ENCODE measurements at regions not wholly inside any gene's neighbourhood (a gene's known extent, or its start where the extent isn't known, plus 50 kb on each side); places are given as distances from the start of the nearest gene placed in this dataset.
"Not testable (repeated sequence)": the region's sequence is repeated elsewhere in the genome, so short reads cannot be mapped to it uniquely, and the experiment has no call there.

- DNase-seq: no peak
Measured at GRCh38 chr9:135410831-135411473, 68.6 kb upstream of the PPP1R26 start.

GRCh38 chr9:135411605-135412004, 68.0 kb upstream of the PPP1R26 start:
- not testable (repeated sequence) for DNase-seq

- DNase-seq: peak in 1 of 2 donors; percentile 44
Measured at GRCh38 chr9:135412315-135413085, 67.1 kb upstream of the PPP1R26 start.

GRCh38 chr9:135413086-135413375, 66.6 kb upstream of the PPP1R26 start:
- DNase-seq: no peak

- DNase-seq: no peak
Measured at GRCh38 chr9:135413461-135413860, 66.1 kb upstream of the PPP1R26 start.

- no peak for DNase-seq
Measured at GRCh38 chr9:135414293-135414692, 65.3 kb upstream of the PPP1R26 start.

- DNase-seq: no peak
Measured at GRCh38 chr9:135415586-135415985, 64.0 kb upstream of the PPP1R26 start.

GRCh38 chr9:135416664-135417290, 62.8 kb upstream of the PPP1R26 start:
- no peak for DNase-seq

- DNase-seq: no peak
Measured at GRCh38 chr9:135418161-135418560, 61.4 kb upstream of the PPP1R26 start.

- DNase-seq: no peak
Measured at GRCh38 chr9:135419106-135419505, 60.5 kb upstream of the PPP1R26 start.

GRCh38 chr9:135422341-135422944, 57.1 kb upstream of the PPP1R26 start:
- DNase-seq: peak in 1 of 2 donors; percentile 18

- DNase-seq: no peak
Measured at GRCh38 chr9:135423725-135424124, 55.9 kb upstream of the PPP1R26 start.
